ENCODE measurements at regions not wholly inside any gene's neighbourhood (a gene's known extent, or its start where the extent isn't known, plus 50 kb on each side); places are given as distances from the start of the nearest gene placed in this dataset.
A peak's percentile ranks its signal among the peaks of the same experiment; 100 is the strongest.

DNA sequence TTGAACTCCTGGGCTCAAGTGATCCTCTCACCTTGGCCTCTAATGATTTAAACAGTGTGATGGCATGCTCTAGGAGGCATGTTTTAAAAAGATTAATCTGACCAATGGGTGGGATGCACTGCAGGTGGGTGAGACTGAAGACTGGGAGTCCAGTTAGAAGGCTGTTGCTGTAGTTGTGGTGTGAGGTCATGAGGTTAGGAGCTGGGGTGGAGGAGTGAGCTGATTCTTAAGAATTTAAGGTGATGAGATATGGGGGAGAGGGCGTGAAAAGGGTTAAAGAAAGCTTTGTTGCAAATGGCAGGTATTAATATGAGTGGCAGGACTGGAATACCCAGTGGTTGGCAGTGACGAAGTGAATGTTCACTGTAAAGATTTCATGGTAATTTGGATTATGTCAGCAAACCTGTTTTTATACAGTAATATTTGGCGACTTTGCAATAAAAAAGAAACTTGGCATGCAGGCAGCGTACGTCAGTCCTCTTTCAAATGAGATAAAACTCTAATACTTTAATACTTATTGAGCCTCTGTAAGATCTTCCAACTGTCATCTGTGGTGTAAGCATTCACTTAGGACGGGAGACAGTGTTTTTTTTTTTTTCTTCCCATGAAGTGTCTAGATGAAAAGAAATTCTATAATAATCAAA is 72.8 kb upstream of the MTPN start:
- no peaks in the 10 kb centered on the region for H3K27me3 ChIP-seq
- peaks cover 0 to 4% (median 0%) of the 10 kb centered on the region in 4 donors for H3K9me3 ChIP-seq
- peak overlapping the region in 3 of 4 donors; percentile 40 to 65 (median 59) for H3K27ac ChIP-seq
- no peak for DNase-seq
- no peak overlapping the region for H3K4me3 ChIP-seq
- peaks cover 0 to 39% (median 23%) of the 10 kb centered on the region in 4 donors for H3K4me1 ChIP-seq
- H3K36me3 ChIP-seq: no peaks in the 10 kb centered on the region
- WGBS, 2 donors: 55 to 66% methylated on average over 6 of the region's 6 CpGs
- TF ChIP-seq, protein P1, sequence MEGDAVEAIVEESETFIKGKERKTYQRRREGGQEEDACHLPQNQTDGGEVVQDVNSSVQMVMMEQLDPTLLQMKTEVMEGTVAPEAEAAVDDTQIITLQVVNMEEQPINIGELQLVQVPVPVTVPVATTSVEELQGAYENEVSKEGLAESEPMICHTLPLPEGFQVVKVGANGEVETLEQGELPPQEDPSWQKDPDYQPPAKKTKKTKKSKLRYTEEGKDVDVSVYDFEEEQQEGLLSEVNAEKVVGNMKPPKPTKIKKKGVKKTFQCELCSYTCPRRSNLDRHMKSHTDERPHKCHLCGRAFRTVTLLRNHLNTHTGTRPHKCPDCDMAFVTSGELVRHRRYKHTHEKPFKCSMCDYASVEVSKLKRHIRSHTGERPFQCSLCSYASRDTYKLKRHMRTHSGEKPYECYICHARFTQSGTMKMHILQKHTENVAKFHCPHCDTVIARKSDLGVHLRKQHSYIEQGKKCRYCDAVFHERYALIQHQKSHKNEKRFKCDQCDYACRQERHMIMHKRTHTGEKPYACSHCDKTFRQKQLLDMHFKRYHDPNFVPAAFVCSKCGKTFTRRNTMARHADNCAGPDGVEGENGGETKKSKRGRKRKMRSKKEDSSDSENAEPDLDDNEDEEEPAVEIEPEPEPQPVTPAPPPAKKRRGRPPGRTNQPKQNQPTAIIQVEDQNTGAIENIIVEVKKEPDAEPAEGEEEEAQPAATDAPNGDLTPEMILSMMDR (IDR thresholded peaks at IDR 0.05): no peak
- peak in 2 of 4 donors; percentile 11 to 29 for TF ChIP-seq POLR2AphosphoS5 (IDR thresholded peaks at IDR 0.05)
- intact Hi-C loops (cut with DNase I): no loop called here

- Histone ChIP-seq H3K9me3 (peaks cover 0 to 4% (median 0%) of the 10 kb centered on the region in 4 donors), H3K4me1 (peaks cover 0 to 40% (median 24%) of the 10 kb centered on the region in 4 donors), H3K4me3 (no peak overlapping the region), H3K27ac (peak overlapping the region in 1 of 4 donors; percentile 65), H3K36me3 (no peaks in the 10 kb centered on the region), H3K27me3 (no peaks in the 10 kb centered on the region)
- no peak for DNase-seq
- intact Hi-C loops (cut with DNase I): no loop called here
- 61 to 88% methylated on average over 7 of the region's 7 CpGs for WGBS, 2 donors
- TF ChIP-seq, protein P1 (IDR thresholded peaks at IDR 0.05): no peak
- TF ChIP-seq POLR2A (IDR thresholded peaks at IDR 0.05): no peak
- no peak for TF ChIP-seq POLR2AphosphoS5 (IDR thresholded peaks at IDR 0.05)
Measured at GRCh38 chr7:136049117-136049516, 72.0 kb upstream of the MTPN start.

DNA sequence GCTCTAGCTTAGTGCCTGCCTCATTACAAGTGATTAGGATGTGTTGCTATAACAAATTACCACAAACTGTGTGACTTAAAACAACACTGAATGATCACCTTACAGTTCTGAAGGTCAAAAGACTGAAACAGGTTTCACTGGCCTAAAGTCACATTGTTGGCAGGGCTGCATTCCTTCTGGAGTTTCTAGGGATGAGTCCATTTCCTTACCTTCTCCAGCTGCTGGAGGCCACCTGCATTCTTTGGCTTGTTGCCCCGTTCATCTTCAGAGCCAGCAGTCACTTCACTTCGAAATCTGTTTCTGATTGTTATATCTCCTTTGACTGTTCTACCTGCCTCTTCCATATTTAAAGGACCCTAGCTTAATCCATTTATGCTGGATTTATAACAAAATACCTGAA is 69.4 kb upstream of the MTPN start:
- Histone ChIP-seq H3K9me3 (peaks cover 0 to 4% (median 0%) of the 10 kb centered on the region in 4 donors), H3K4me3 (no peak overlapping the region), H3K27me3 (no peaks in the 10 kb centered on the region), H3K36me3 (no peaks in the 10 kb centered on the region), H3K27ac (peak overlapping the region in 3 of 4 donors; percentile 22 to 59 (median 49)), H3K4me1 (peaks cover 0 to 34% (median 21%) of the 10 kb centered on the region in 4 donors)
- no peak for DNase-seq
- TF ChIP-seq EP300 (IDR thresholded peaks at IDR 0.05): no peak
- TF ChIP-seq POLR2A (IDR thresholded peaks at IDR 0.05): no peak
- TF ChIP-seq POLR2AphosphoS5 (IDR thresholded peaks at IDR 0.05): no peak
- TF ChIP-seq, protein P1 (IDR thresholded peaks at IDR 0.05): no peak
- 70 to 89% methylated on average over 2 of the region's 2 CpGs for WGBS, 2 donors
- intact Hi-C loops (cut with DNase I): no loop called here

GRCh38 chr7:136045992-136046391 is 68.8 kb upstream of the MTPN start:
- Histone ChIP-seq H3K4me3 (no peak overlapping the region), H3K27ac (peak overlapping the region in 3 of 4 donors; percentile 22 to 59 (median 49)), H3K36me3 (no peaks in the 10 kb centered on the region), H3K9me3 (peaks cover 0 to 4% (median 0%) of the 10 kb centered on the region in 4 donors), H3K4me1 (peaks cover 0 to 34% (median 21%) of the 10 kb centered on the region in 4 donors), H3K27me3 (no peaks in the 10 kb centered on the region)
- TF ChIP-seq EP300 (IDR thresholded peaks at IDR 0.05) (peak in 3 of 4 donors; percentile 20 to 76 (median 70)), POLR2AphosphoS5 (IDR thresholded peaks at IDR 0.05) (peak; percentile 19 to 60 (median 39))
- TF ChIP-seq, protein P1 (IDR thresholded peaks at IDR 0.05): no peak
- 39 to 89% methylated on average over 1 of the region's 1 CpG for WGBS, 2 donors
- intact Hi-C loops (cut with DNase I): no loop called here
- DNase-seq: peak; percentile 64

Measured in sigmoid colon (tissue), 6 donors.